NT2/D1 (cell line): ENCODE measurements at regions not wholly inside any gene's neighbourhood (a gene's known extent, or its start where the extent isn't known, plus 50 kb on each side); places are given as distances from the start of the nearest gene placed in this dataset.

Experiments used
- DNase-seq: peaks from one replicate; pipeline ENCODE4 v3.0.0-alpha.2; 2011; ENCODE audit warnings: low read depth, low spot score
- H3K27me3 ChIP-seq: 2 replicates; pipeline ENCODE4 v1.6.0; 2011; ENCODE audit warnings: mild to moderate bottlenecking; ENCODE audit not compliant: insufficient read length, insufficient read depth
- H3K36me3 ChIP-seq: 2 replicates; pipeline ENCODE4 v1.6.1; 2011; ENCODE audit warnings: mild to moderate bottlenecking, low read length, mixed read lengths; ENCODE audit not compliant: insufficient read depth, insufficient read length
- H3K4me1 ChIP-seq: 2 replicates; pipeline ENCODE4 v1.5.1; 2011; ENCODE audit not compliant: insufficient read depth, insufficient read length
- H3K4me3 ChIP-seq: 2 replicates; pipeline ENCODE4 v1.5.1; 2011; ENCODE audit warnings: low read depth; ENCODE audit not compliant: insufficient read length
- H3K9ac ChIP-seq: 2 replicates; pipeline ENCODE4 v1.6.0; 2011; ENCODE audit warnings: low read depth; ENCODE audit not compliant: insufficient read length
- H3K9me3 ChIP-seq: 2 replicates; pipeline ENCODE4 v1.5.1; 2011; ENCODE audit warnings: mild to moderate bottlenecking, low read length; ENCODE audit not compliant: insufficient read depth
- SUZ12 ChIP-seq: IDR thresholded peaks from 2 replicates; pipeline ENCODE4 v1.6.1; 2011; ENCODE audit not compliant: insufficient read length, insufficient read depth; ENCODE audit errors: extremely low read depth
- YY1 ChIP-seq: IDR thresholded peaks from 2 replicates; pipeline ENCODE4 v1.6.1; 2011; ENCODE audit not compliant: insufficient read length, insufficient read depth
- ZNF274 ChIP-seq: IDR thresholded peaks from 2 replicates; pipeline ENCODE4 v1.6.1; 2011; ENCODE audit warnings: mild to moderate bottlenecking, low read depth, low read length

DNA sequence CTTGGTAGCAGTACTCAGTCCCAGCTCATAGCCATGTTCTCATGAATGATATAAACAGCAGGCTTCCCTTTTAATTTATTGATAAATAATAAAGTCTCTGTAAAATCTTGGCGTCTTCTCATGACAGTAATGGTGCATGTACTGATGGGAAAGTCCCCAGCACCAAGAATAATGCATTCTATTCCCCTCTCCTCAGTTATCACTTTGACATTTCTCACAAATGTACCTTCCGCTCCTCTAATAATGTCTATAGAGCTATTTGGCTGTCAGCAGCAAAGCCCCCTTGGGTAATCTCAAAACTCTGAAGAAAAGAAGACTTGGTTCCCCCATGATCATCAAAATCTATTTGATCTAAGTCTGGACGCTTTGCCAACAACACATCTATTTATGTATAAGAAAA is 185.0 kb upstream of the SPTLC3 start:
- TF ChIP-seq YY1 (no peak), ZNF274 (no peak), SUZ12 (no peak)
- Histone ChIP-seq H3K9me3 (no peaks in the 10 kb centered on the region), H3K4me1 (no peaks in the 10 kb centered on the region), H3K36me3 (no peaks in the 10 kb centered on the region), H3K9ac (no peak overlapping the region), H3K27me3 (no peaks in the 10 kb centered on the region), H3K4me3 (no peak overlapping the region)
- no peak for DNase-seq

- TF ChIP-seq SUZ12 (no peak), YY1 (no peak), ZNF274 (no peak)
- no peak for DNase-seq
- H3K4me1 ChIP-seq, result no peaks in the 10 kb centered on the region
Measured at GRCh38 chr20:12824328-12825225, 184.2 kb upstream of the SPTLC3 start.

GRCh38 chr20:12825226-12825595 is 183.6 kb upstream of the SPTLC3 start:
- Histone ChIP-seq H3K9ac (no peak overlapping the region), H3K36me3 (no peaks in the 10 kb centered on the region), H3K4me3 (no peak overlapping the region), H3K4me1 (no peaks in the 10 kb centered on the region), H3K9me3 (no peaks in the 10 kb centered on the region), H3K27me3 (no peaks in the 10 kb centered on the region)
- TF ChIP-seq YY1 (no peak), ZNF274 (no peak), SUZ12 (no peak)
- DNase-seq, result no peak

More at GRCh38 chr20:12824328-12825225, 184.2 kb upstream of the SPTLC3 start:
- Histone ChIP-seq H3K9ac (no peak overlapping the region), H3K36me3 (no peaks in the 10 kb centered on the region), H3K27me3 (no peaks in the 10 kb centered on the region), H3K4me3 (no peak overlapping the region), H3K9me3 (no peaks in the 10 kb centered on the region)

DNA sequence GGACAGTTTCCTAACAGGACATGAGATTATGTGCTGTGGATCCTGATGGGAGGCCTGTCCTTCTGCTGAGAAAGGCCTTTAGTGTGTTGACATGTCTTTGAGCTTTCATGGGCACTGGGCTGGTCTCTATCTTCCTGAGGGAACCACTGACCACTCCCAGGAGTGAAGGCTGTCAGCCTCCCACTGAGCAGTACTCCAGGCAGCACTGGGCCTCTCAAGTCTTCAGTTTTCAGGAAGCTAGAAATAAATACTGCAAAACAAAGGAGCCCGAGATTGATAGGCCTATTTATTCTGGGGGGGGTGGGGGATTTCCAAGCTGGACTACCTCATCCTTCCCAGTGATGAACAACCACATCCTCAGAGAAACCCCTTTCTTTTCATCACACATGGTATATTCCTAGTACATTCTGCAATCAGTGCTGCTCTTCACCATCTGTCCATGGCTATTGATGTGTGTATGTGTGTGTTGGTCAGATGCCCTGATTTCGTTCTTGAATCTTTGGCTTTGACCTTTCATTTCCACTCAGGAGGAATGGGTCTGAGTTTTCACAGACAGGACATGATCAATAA is 180.9 kb upstream of the SPTLC3 start:
- Histone ChIP-seq H3K9ac (no peak overlapping the region), H3K27me3 (no peaks in the 10 kb centered on the region), H3K9me3 (no peaks in the 10 kb centered on the region), H3K4me1 (no peaks in the 10 kb centered on the region), H3K36me3 (no peaks in the 10 kb centered on the region), H3K4me3 (no peak overlapping the region)
- DNase-seq, result no peak
- TF ChIP-seq YY1 (no peak), ZNF274 (no peak), SUZ12 (no peak)

GRCh38 chr20:12829170-12829569 is 179.6 kb upstream of the SPTLC3 start:
- no peaks in the 10 kb centered on the region for H3K36me3 ChIP-seq
- no peak overlapping the region for H3K9ac ChIP-seq
- no peaks in the 10 kb centered on the region for H3K4me1 ChIP-seq
- no peak for DNase-seq
- no peaks in the 10 kb centered on the region for H3K27me3 ChIP-seq
- TF ChIP-seq YY1 (no peak), ZNF274 (no peak), SUZ12 (no peak)
- H3K9me3 ChIP-seq, result no peaks in the 10 kb centered on the region
- H3K4me3 ChIP-seq, result no peak overlapping the region

GRCh38 chr20:12833861-12834260 is 174.9 kb upstream of the SPTLC3 start:
- Histone ChIP-seq H3K4me1 (no peaks in the 10 kb centered on the region), H3K9ac (no peak overlapping the region), H3K36me3 (no peaks in the 10 kb centered on the region), H3K27me3 (no peaks in the 10 kb centered on the region), H3K9me3 (no peaks in the 10 kb centered on the region), H3K4me3 (no peak overlapping the region)
- no peak for TF ChIP-seq YY1
- no peak for TF ChIP-seq ZNF274
- no peak for TF ChIP-seq SUZ12
- DNase-seq, result no peak

- Histone ChIP-seq H3K27me3 (no peaks in the 10 kb centered on the region), H3K4me1 (no peaks in the 10 kb centered on the region), H3K9me3 (no peaks in the 10 kb centered on the region), H3K36me3 (no peaks in the 10 kb centered on the region), H3K4me3 (no peak overlapping the region), H3K9ac (no peak overlapping the region)
- no peak for TF ChIP-seq YY1
- no peak for TF ChIP-seq SUZ12
- TF ChIP-seq ZNF274, result no peak
- peak; percentile 15 for DNase-seq
Measured at GRCh38 chr20:12835999-12836398, 172.8 kb upstream of the SPTLC3 start.
